GM12878 (cell line): ENCODE measurements at regions not wholly inside any gene's neighbourhood (a gene's known extent, or its start where the extent isn't known, plus 50 kb on each side); places are given as distances from the start of the nearest gene placed in this dataset.

Experiments
- ATAC-seq: fragments of 200-7000 bp; cut with Tn5 transposase; 3 replicates; pipeline ENCODE4 v1.9.1; 2020; ENCODE audit warnings: mild to moderate bottlenecking, moderate library complexity
- BruUV-seq: library from RNA; stranded (reverse); fragments of 400-500 nt; replicated peaks from 2 replicates; lab custom pipeline; 2021; lab: Mats Ljungman, UMichigan
- CTCF ChIA-PET: fragments of 300-600 bp; sonication (Branson Sonifier 250); formaldehyde crosslinking; extraction: SDS; loops from one replicate; lab custom pipeline; 2021; ENCODE audit warnings: inconsistent platforms; lab: Yijun Ruan, JAX
- POLR2A ChIA-PET: fragments of 350-600 bp; formaldehyde crosslinking; extraction: SDS; loops from one replicate; lab custom pipeline; 2021; ENCODE audit warnings: inconsistent platforms; lab: Charles Lee
- RAD21 ChIA-PET: fragments of 300-600 bp; sonication (Branson Sonifier 250); formaldehyde crosslinking; loops from one replicate; lab custom pipeline; 2023; ENCODE audit warnings: antibody characterized with exemption; ENCODE audit not compliant: unreplicated experiment; lab: Charles Lee
- SMC1A ChIA-PET: fragments of 300-600 bp; sonication (Branson Sonifier 250); formaldehyde crosslinking; loops from one replicate; lab custom pipeline; 2023; ENCODE audit not compliant: unreplicated experiment, uncharacterized antibody; lab: Charles Lee
- DNase-seq: peaks from one replicate; pipeline ENCODE4 v3.0.0-alpha.2; 2011; ENCODE audit warnings: low read depth, low spot score
- FAIRE-seq: peaks from 3 replicates; lab custom pipeline; 2011; peaks lifted over from hg19 to GRCh38; lab: Jason Lieb, UNC
- H2AFZ ChIP-seq: 2 replicates; pipeline ENCODE4 v1.6.0; 2011; ENCODE audit warnings: low read depth, low read length, control low read depth; ENCODE audit not compliant: control insufficient read depth
- H3K27ac ChIP-seq: 2 replicates; pipeline ENCODE4 v1.5.1; 2011; ENCODE audit warnings: control low read depth; ENCODE audit not compliant: control insufficient read depth, insufficient read depth
- H3K27me3 ChIP-seq, 2 experiments: replicated peaks in 1 of 2; 2 replicates each; pipeline versions ENCODE4 v1.6.0 to v1.6.1; 2011; ENCODE audit warnings: low read length in 1 of 2; ENCODE audit not compliant: control insufficient read depth in 2 of 2, insufficient read depth in 2 of 2
- H3K36me3 ChIP-seq, 2 experiments: 2 replicates each; pipeline ENCODE4 v1.5.1; 2011; ENCODE audit warnings: low read length in 1 of 2; ENCODE audit not compliant: control insufficient read depth in 2 of 2, insufficient read depth in 2 of 2
- H3K4me1 ChIP-seq: 2 replicates; pipeline ENCODE4 v1.6.1; 2011; ENCODE audit warnings: mild to moderate bottlenecking, low read length, moderate library complexity, mixed read lengths; ENCODE audit not compliant: control insufficient read depth, insufficient read depth
- H3K4me2 ChIP-seq: 2 replicates; pipeline ENCODE4 v1.6.0; 2011; ENCODE audit warnings: control low read depth; ENCODE audit not compliant: control insufficient read depth, insufficient read depth
- H3K4me3 ChIP-seq: fragments of 200-600 bp; sonication (generic); 2 replicates; pipeline ENCODE4 v1.5.1; 2016
- H3K79me2 ChIP-seq: 2 replicates; pipeline ENCODE4 v1.6.0; 2011; ENCODE audit warnings: low read length; ENCODE audit not compliant: control insufficient read depth, insufficient read depth
- H3K9ac ChIP-seq: 2 replicates; pipeline ENCODE4 v1.8.0; 2011; ENCODE audit warnings: low read length, control low read depth, mixed read lengths; ENCODE audit not compliant: control insufficient read depth, insufficient read depth
- H3K9me3 ChIP-seq: replicated peaks from 3 replicates; pipeline ENCODE4 v1.5.1; 2011; ENCODE audit warnings: mild to moderate bottlenecking, low read length; ENCODE audit not compliant: control insufficient read depth, insufficient read depth
- H4K20me1 ChIP-seq: 2 replicates; pipeline ENCODE4 v1.6.0; 2011; ENCODE audit not compliant: control insufficient read depth, insufficient read depth
- CREB1 ChIP-seq: IDR thresholded peaks from 2 replicates; pipeline ENCODE4 v1.6.1; 2012; ENCODE audit warnings: low read depth, mild to moderate bottlenecking, inconsistent platforms
- CREM ChIP-seq: IDR thresholded peaks from 2 replicates; pipeline ENCODE4 v1.6.1; 2014; ENCODE audit warnings: antibody characterized with exemption, low read depth
- DPF2 ChIP-seq: fragments of 450-650 bp; IDR thresholded peaks from 2 replicates; pipeline ENCODE4 v1.6.1; 2017; ENCODE audit warnings: mild to moderate bottlenecking
- GATAD2B ChIP-seq: fragments of 450-650 bp; conservative IDR thresholded peaks from 2 replicates; pipeline ENCODE4 v1.6.1; 2017; ENCODE audit warnings: low read depth, mild to moderate bottlenecking, moderate library complexity
- HDGF ChIP-seq: fragments of 450-650 bp; IDR thresholded peaks from 2 replicates; pipeline ENCODE4 v1.6.1; 2016; ENCODE audit warnings: antibody characterized with exemption
- JUNB ChIP-seq: IDR thresholded peaks from 2 replicates; pipeline ENCODE4 v1.6.1; 2016; ENCODE audit warnings: antibody characterized with exemption, mild to moderate bottlenecking
- KDM1A ChIP-seq: fragments of 200-600 bp; sonication (generic); IDR thresholded peaks from 2 replicates; pipeline ENCODE4 v1.6.1; 2016; ENCODE audit warnings: borderline replicate concordance
- MXI1 ChIP-seq: fragments of 150-350 bp; IDR thresholded peaks from 2 replicates; pipeline ENCODE4 v1.6.1; 2011; ENCODE audit warnings: low read depth, mild to moderate bottlenecking, inconsistent platforms, low read length, improper control_type of control experiment
- MYC ChIP-seq: IDR thresholded peaks from 2 replicates; pipeline ENCODE4 v1.6.1; 2011; ENCODE audit warnings: mild to moderate bottlenecking, low read length, moderate library complexity, inconsistent platforms; ENCODE audit not compliant: insufficient read depth, insufficient replicate concordance, insufficient read length, severe bottlenecking
- SIX5 ChIP-seq: IDR thresholded peaks from 2 replicates; pipeline ENCODE4 v1.6.1; 2011; ENCODE audit warnings: mild to moderate bottlenecking, low read depth, low read length, moderate library complexity; ENCODE audit not compliant: severe bottlenecking
- SP1 ChIP-seq: IDR thresholded peaks from one replicate; pipeline ENCODE4 v1.6.1; 2011; ENCODE audit warnings: low read depth, low read length
- SUZ12 ChIP-seq: fragments of 200-600 bp; sonication (generic); IDR thresholded peaks from one replicate; pipeline ENCODE4 v1.6.1; 2018; ENCODE audit warnings: antibody characterized with exemption, mild to moderate bottlenecking; ENCODE audit not compliant: unreplicated experiment
- ZNF384 ChIP-seq: IDR thresholded peaks from 2 replicates; pipeline ENCODE4 v1.6.1; 2012; ENCODE audit warnings: low read depth, mild to moderate bottlenecking, low read length, improper control_type of control experiment, borderline replicate concordance
- WGBS: methylation state at CpG from one replicate; pipeline ENCODE4 v1.1.6; 2016; ENCODE audit warnings: low lambda C conversion rate; ENCODE audit not compliant: insufficient replicate concordance, insufficient coverage; ENCODE audit errors: missing lambda C conversion rate; 5-methylcytosine and 5-hydroxymethylcytosine counted together
- in situ Hi-C: fragments of 300-500 bp; cut with MboI; formaldehyde crosslinking; loops from 9 replicates; pipeline ENCODE4 v1.14.3; 2018; ENCODE audit warnings: mixed read lengths
- intact Hi-C: fragments of 100-400 bp; cut with micrococcal nuclease; formaldehyde crosslinking; loops from one replicate; pipeline ENCODE4 v1.14.2; 2022; ENCODE audit not compliant: unreplicated experiment
- TF ChIP-seq, protein P1 (sequence below): IDR thresholded peaks from 2 replicates; pipeline ENCODE4 v1.6.1; 2012; ENCODE audit warnings: improper control_type of control experiment, low read depth, low read length; ENCODE audit not compliant: insufficient replicate concordance
- TF ChIP-seq, protein P2 (sequence below): IDR thresholded peaks from 2 replicates; pipeline ENCODE4 v1.6.1; 2011; ENCODE audit warnings: borderline replicate concordance, low read depth, mild to moderate bottlenecking, moderate library complexity, low read length; ENCODE audit not compliant: insufficient read depth, poor library complexity, severe bottlenecking
- TF ChIP-seq, protein P3 (sequence below): IDR thresholded peaks from 2 replicates; pipeline ENCODE4 v1.6.1; 2012; ENCODE audit warnings: low read length, inconsistent platforms

DNA sequence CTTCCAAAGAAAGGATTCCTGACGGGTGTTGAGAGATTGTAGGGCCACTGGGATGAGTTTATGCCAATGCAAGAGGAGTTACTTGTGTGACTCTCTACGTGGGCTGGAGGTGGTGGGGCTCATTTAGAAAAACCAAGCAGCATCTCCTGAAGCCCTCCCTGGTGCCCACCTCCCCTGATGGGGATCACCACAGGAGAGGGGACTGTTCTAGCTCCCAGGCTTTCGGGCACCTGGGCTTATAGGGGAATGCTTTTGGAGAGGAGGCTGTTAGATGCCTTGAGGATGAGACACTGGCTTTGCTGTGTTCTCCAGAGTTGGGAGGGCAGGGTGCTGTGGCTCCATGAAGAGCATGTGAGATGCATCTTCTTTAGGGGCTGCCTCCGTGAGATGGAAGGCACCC lies 65.0 kb downstream of the IRX1 start:
- no peak overlapping the region for H2AFZ ChIP-seq
- ChIA-PET CTCF (no interaction called here), POLR2A (no interaction called here), RAD21 (no interaction called here), SMC1A (no interaction called here)
- H3K27me3 ChIP-seq, result no peaks in the 10 kb centered on the region
- no peak overlapping the region for H3K27ac ChIP-seq
- FAIRE-seq (no peak), DNase-seq (no peak), ATAC-seq (no peak)
- BruUV-seq, result no TSS peak
- no peak overlapping the region for H3K9ac ChIP-seq
- in situ Hi-C loops (no loop called here), intact Hi-C loops (no loop called here)
- no peak overlapping the region for H3K4me2 ChIP-seq
- H3K36me3 ChIP-seq, result no peaks in the 10 kb centered on the region
- H3K9me3 ChIP-seq, result no peaks in the 10 kb centered on the region; the same call in 2 of the 3 replicates
- no peak overlapping the region for H3K4me3 ChIP-seq
- H3K4me1 ChIP-seq, result no peaks in the 10 kb centered on the region
- no peaks in the 10 kb centered on the region for H4K20me1 ChIP-seq
- WGBS, result 3% methylated on average over 4 of the region's 4 CpGs
- TF ChIP-seq SUZ12, result no peak
- TF ChIP-seq DPF2, result no peak
- no peak for TF ChIP-seq GATAD2B
- TF ChIP-seq SP1, result no peak
- no peak for TF ChIP-seq CREB1
- no peak for TF ChIP-seq SIX5
- TF ChIP-seq, protein P1, sequence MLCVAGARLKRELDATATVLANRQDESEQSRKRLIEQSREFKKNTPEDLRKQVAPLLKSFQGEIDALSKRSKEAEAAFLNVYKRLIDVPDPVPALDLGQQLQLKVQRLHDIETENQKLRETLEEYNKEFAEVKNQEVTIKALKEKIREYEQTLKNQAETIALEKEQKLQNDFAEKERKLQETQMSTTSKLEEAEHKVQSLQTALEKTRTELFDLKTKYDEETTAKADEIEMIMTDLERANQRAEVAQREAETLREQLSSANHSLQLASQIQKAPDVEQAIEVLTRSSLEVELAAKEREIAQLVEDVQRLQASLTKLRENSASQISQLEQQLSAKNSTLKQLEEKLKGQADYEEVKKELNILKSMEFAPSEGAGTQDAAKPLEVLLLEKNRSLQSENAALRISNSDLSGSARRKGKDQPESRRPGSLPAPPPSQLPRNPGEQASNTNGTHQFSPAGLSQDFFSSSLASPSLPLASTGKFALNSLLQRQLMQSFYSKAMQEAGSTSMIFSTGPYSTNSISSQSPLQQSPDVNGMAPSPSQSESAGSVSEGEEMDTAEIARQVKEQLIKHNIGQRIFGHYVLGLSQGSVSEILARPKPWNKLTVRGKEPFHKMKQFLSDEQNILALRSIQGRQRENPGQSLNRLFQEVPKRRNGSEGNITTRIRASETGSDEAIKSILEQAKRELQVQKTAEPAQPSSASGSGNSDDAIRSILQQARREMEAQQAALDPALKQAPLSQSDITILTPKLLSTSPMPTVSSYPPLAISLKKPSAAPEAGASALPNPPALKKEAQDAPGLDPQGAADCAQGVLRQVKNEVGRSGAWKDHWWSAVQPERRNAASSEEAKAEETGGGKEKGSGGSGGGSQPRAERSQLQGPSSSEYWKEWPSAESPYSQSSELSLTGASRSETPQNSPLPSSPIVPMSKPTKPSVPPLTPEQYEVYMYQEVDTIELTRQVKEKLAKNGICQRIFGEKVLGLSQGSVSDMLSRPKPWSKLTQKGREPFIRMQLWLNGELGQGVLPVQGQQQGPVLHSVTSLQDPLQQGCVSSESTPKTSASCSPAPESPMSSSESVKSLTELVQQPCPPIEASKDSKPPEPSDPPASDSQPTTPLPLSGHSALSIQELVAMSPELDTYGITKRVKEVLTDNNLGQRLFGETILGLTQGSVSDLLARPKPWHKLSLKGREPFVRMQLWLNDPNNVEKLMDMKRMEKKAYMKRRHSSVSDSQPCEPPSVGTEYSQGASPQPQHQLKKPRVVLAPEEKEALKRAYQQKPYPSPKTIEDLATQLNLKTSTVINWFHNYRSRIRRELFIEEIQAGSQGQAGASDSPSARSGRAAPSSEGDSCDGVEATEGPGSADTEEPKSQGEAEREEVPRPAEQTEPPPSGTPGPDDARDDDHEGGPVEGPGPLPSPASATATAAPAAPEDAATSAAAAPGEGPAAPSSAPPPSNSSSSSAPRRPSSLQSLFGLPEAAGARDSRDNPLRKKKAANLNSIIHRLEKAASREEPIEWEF, result no peak
- no peak for TF ChIP-seq KDM1A
- TF ChIP-seq, protein P2, sequence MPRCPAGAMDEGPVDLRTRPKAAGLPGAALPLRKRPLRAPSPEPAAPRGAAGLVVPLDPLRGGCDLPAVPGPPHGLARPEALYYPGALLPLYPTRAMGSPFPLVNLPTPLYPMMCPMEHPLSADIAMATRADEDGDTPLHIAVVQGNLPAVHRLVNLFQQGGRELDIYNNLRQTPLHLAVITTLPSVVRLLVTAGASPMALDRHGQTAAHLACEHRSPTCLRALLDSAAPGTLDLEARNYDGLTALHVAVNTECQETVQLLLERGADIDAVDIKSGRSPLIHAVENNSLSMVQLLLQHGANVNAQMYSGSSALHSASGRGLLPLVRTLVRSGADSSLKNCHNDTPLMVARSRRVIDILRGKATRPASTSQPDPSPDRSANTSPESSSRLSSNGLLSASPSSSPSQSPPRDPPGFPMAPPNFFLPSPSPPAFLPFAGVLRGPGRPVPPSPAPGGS, result no peak
- TF ChIP-seq JUNB, result no peak
- no peak for TF ChIP-seq MXI1
- TF ChIP-seq HDGF, result no peak
- no peak for TF ChIP-seq ZNF384
- TF ChIP-seq MYC, result no peak
- no peak for TF ChIP-seq CREM
- TF ChIP-seq, protein P3, sequence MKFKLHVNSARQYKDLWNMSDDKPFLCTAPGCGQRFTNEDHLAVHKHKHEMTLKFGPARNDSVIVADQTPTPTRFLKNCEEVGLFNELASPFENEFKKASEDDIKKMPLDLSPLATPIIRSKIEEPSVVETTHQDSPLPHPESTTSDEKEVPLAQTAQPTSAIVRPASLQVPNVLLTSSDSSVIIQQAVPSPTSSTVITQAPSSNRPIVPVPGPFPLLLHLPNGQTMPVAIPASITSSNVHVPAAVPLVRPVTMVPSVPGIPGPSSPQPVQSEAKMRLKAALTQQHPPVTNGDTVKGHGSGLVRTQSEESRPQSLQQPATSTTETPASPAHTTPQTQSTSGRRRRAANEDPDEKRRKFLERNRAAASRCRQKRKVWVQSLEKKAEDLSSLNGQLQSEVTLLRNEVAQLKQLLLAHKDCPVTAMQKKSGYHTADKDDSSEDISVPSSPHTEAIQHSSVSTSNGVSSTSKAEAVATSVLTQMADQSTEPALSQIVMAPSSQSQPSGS, result no peak
- H3K79me2 ChIP-seq, result no peaks in the 10 kb centered on the region
